PC-3 (cell line): ENCODE measurements at regions not wholly inside any gene's neighbourhood (a gene's known extent, or its start where the extent isn't known, plus 50 kb on each side); places are given as distances from the start of the nearest gene placed in this dataset.

Source experiments
- ATAC-seq: fragments of 200-7000 bp; cut with Tn5 transposase; 2 replicates; pipeline ENCODE4 v1.9.1; 2020; ENCODE audit warnings: mild to moderate bottlenecking, moderate library complexity
- BruUV-seq: library from RNA; stranded (reverse); fragments of 400-500 nt; replicated peaks from 2 replicates; lab custom pipeline; 2021; lab: Mats Ljungman, UMichigan
- CTCF ChIA-PET: fragments of 300-600 bp; sonication (Branson Sonifier 250); formaldehyde crosslinking; loops from one replicate; lab custom pipeline; 2022; ENCODE audit warnings: antibody characterized with exemption; lab: Charles Lee
- POLR2A ChIA-PET: fragments of 300-600 bp; sonication (Branson Sonifier 250); formaldehyde crosslinking; loops from one replicate; lab custom pipeline; 2022; ENCODE audit warnings: antibody characterized with exemption; ENCODE audit not compliant: unreplicated experiment; lab: Charles Lee
- DNase-seq: peaks from one replicate; pipeline ENCODE4 v3.0.0-alpha.2; 2015
- H2AFZ ChIP-seq: fragments of 300-600 bp; sonication (generic); 2 replicates; pipeline ENCODE4 v1.6.0; 2016; ENCODE audit warnings: antibody characterized with exemption, low read length
- H3F3A ChIP-seq: fragments of 300-600 bp; sonication (generic); one replicate; pipeline ENCODE4 v1.6.0; 2017; ENCODE audit warnings: antibody characterized with exemption, low read length, control low read depth, mild to moderate bottlenecking; ENCODE audit not compliant: unreplicated experiment
- H3K27ac ChIP-seq: fragments of 300-600 bp; sonication (generic); 2 replicates; pipeline ENCODE4 v1.5.1; 2016; ENCODE audit warnings: mild to moderate bottlenecking, low read length
- H3K27me3 ChIP-seq: fragments of 300-600 bp; sonication (generic); 2 replicates; pipeline ENCODE4 v1.6.1; 2016; ENCODE audit warnings: low read length, mixed read lengths
- H3K36me3 ChIP-seq: fragments of 300-600 bp; sonication (generic); 2 replicates; pipeline ENCODE4 v1.6.1; 2016; ENCODE audit warnings: low read depth, mixed run types, low read length, mixed read lengths
- H3K4me1 ChIP-seq: fragments of 300-600 bp; sonication (generic); 2 replicates; pipeline ENCODE4 v1.5.1; 2016; ENCODE audit warnings: low read length; ENCODE audit not compliant: insufficient read depth
- H3K4me2 ChIP-seq: fragments of 300-600 bp; sonication (generic); 2 replicates; pipeline ENCODE4 v1.6.0; 2016; ENCODE audit warnings: low read length
- H3K4me3 ChIP-seq: fragments of 300-600 bp; sonication (generic); 2 replicates; pipeline ENCODE4 v1.5.1; 2016; ENCODE audit warnings: mild to moderate bottlenecking, low read length, mixed read lengths
- H3K79me2 ChIP-seq: fragments of 300-600 bp; sonication (generic); 2 replicates; pipeline ENCODE4 v1.6.1; 2017; ENCODE audit warnings: low read length, mixed read lengths
- H3K9ac ChIP-seq: fragments of 300-600 bp; sonication (generic); 2 replicates; pipeline ENCODE4 v1.6.0; 2016; ENCODE audit warnings: mild to moderate bottlenecking, low read length
- H3K9me2 ChIP-seq: fragments of 300-600 bp; sonication (generic); replicated peaks from 2 replicates; pipeline ENCODE4 v1.6.1; 2016; ENCODE audit warnings: mixed run types, low read length, mixed read lengths
- H3K9me3 ChIP-seq: fragments of 300-600 bp; sonication (generic); 2 replicates; pipeline ENCODE4 v1.6.1; 2016; ENCODE audit warnings: low read length, mixed read lengths
- H4K20me1 ChIP-seq: fragments of 300-600 bp; sonication (generic); 2 replicates; pipeline ENCODE4 v1.6.1; 2016; ENCODE audit warnings: low read length, mixed read lengths
- EZH2 ChIP-seq: fragments of 300-600 bp; sonication (generic); IDR thresholded peaks from one replicate; pipeline ENCODE4 v1.6.1; 2017; ENCODE audit warnings: antibody characterized with exemption, mild to moderate bottlenecking, low read length; ENCODE audit not compliant: unreplicated experiment
- EZH2phosphoT487 ChIP-seq: fragments of 300-600 bp; sonication (generic); IDR thresholded peaks from 2 replicates; pipeline ENCODE4 v1.6.1; 2018; ENCODE audit warnings: mild to moderate bottlenecking, antibody characterized with exemption, low read length, borderline replicate concordance
- intact Hi-C: fragments of 100-400 bp; cut with micrococcal nuclease; formaldehyde crosslinking; loops from 2 replicates; pipeline ENCODE4 v1.9.0; 2023
- TF ChIP-seq, protein P1 (sequence below): fragments of 300-600 bp; sonication (generic); conservative IDR thresholded peaks from 2 replicates; pipeline ENCODE4 v1.5.1; 2017; ENCODE audit warnings: antibody characterized with exemption, low read depth, mild to moderate bottlenecking, low read length

DNA sequence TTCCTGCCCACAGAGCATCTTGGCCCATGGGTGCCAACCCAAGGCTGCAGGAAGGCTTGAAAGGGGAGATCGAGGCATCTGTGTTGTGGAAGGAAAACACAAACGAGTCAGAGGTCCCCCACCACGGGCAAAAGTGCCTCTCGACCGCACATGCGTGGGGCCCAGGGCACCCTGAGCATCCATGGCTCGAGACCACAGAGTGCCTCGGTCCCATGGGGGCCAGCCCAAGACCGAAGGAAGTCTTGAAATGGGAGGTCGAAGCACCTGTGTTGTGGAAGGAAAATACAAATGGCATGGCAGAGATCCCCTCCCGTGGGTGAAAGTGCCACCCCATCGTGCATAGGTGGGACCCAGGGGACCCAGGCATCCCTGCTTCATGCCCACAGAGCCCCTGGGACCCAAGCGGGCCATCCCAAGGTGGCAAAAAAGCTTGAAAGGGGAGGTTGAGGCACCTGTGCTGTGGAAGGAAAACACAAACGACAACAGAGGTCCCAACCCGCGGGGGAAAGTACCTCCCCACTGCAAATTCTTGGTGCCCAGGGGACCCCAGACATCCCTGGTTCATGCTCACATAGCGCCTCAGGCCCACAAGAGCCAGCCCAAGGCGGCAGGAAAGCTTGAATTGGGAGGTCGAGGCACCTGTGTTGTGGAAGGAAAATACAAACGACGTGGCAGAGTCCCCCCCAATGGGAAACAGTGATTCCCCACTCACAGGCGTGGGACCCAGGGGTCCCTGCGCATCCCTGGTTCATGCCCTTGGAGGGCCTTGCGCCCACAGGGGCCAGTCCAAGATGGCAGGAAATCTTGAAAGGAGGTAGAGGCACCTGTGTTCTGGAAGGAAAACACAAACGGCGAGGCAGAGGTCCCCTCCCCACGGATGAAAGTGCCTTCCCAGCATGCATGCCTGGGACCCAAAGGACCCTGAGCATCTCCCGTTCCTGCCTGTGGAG is 373.0 kb downstream of the ALG10 start:
- ChIA-PET CTCF (no interaction called here), POLR2A (no interaction called here)
- DNase-seq (no peak), ATAC-seq (no peak)
- H3K9me2 ChIP-seq, result no peaks in the 10 kb centered on the region
- no peaks in the 10 kb centered on the region for H3K9me3 ChIP-seq
- no peaks in the 10 kb centered on the region for H3K79me2 ChIP-seq
- H2AFZ ChIP-seq, result no peak overlapping the region
- H3K4me3 ChIP-seq, result no peak overlapping the region
- peaks cover 86% of the 10 kb centered on the region for H3K27me3 ChIP-seq
- no TSS peak for BruUV-seq
- H3K36me3 ChIP-seq, result no peaks in the 10 kb centered on the region
- H4K20me1 ChIP-seq, result no peaks in the 10 kb centered on the region
- H3K4me2 ChIP-seq, result no peak overlapping the region
- H3K9ac ChIP-seq, result no peak overlapping the region
- intact Hi-C loops, result no loop called here
- TF ChIP-seq EZH2, result no peak
- TF ChIP-seq, protein P1, sequence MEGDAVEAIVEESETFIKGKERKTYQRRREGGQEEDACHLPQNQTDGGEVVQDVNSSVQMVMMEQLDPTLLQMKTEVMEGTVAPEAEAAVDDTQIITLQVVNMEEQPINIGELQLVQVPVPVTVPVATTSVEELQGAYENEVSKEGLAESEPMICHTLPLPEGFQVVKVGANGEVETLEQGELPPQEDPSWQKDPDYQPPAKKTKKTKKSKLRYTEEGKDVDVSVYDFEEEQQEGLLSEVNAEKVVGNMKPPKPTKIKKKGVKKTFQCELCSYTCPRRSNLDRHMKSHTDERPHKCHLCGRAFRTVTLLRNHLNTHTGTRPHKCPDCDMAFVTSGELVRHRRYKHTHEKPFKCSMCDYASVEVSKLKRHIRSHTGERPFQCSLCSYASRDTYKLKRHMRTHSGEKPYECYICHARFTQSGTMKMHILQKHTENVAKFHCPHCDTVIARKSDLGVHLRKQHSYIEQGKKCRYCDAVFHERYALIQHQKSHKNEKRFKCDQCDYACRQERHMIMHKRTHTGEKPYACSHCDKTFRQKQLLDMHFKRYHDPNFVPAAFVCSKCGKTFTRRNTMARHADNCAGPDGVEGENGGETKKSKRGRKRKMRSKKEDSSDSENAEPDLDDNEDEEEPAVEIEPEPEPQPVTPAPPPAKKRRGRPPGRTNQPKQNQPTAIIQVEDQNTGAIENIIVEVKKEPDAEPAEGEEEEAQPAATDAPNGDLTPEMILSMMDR, result no peak
- no peak for TF ChIP-seq EZH2phosphoT487
- H3F3A ChIP-seq, result no peaks in the 10 kb centered on the region
- H3K27ac ChIP-seq, result no peak overlapping the region
- H3K4me1 ChIP-seq, result no peaks in the 10 kb centered on the region

DNA sequence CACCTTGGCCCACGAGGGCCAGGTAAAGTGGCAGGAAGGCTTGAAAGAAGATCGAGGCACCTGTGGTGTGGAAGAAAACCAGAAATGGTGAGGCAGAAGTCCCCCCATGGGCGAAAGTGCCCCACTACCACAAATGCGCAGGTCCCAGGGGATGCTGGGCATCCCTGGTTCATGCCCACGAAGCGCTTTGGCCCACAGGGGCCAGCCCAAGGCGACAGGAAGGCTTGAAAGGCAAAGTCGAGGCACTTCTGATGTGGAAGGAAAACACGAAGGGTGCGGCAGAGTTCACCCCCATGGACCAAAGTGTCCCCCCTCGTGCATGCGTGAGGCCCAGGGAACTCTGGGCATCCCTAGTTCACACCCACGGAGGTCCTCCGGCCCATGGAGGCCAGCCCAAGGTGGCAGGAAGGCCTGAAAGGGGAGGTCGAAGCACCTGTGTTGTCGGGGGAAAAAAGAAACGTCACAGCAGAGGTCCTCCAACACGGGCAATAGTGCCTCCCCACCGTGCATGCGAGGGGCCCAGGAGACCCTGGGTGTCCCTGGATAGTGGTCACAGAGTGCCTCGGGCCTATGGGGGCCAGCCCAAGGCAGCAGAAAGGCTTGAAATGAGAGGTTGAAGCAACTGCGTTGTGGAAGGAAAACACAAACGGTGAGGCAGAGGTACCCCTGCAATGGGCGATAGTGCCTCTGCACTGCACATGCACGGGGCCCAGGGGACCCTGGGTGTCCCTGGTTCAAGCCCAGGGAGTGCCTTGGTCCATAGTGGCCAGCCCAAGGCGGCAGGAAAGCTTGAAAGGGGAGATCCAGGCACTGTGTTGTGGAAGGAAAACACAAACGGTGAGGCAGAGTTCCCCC is 373.9 kb downstream of the ALG10 start:
- no peaks in the 10 kb centered on the region for H3K9me2 ChIP-seq
- ChIA-PET POLR2A (no interaction called here), CTCF (no interaction called here)
- no peak overlapping the region for H3K9ac ChIP-seq
- ATAC-seq (no peak), DNase-seq (no peak)
- peaks cover 82% of the 10 kb centered on the region for H3K27me3 ChIP-seq
- no peak overlapping the region for H3K4me2 ChIP-seq
- intact Hi-C loops, result no loop called here
- H2AFZ ChIP-seq, result no peak overlapping the region
- no peaks in the 10 kb centered on the region for H4K20me1 ChIP-seq
- TF ChIP-seq EZH2phosphoT487, result no peak
- TF ChIP-seq EZH2, result no peak
- TF ChIP-seq, protein P1, result no peak
- no peaks in the 10 kb centered on the region for H3K36me3 ChIP-seq
- H3F3A ChIP-seq, result no peaks in the 10 kb centered on the region
- no TSS peak for BruUV-seq
- no peak overlapping the region for H3K4me3 ChIP-seq
- H3K79me2 ChIP-seq, result no peaks in the 10 kb centered on the region
- H3K9me3 ChIP-seq, result no peaks in the 10 kb centered on the region
- H3K27ac ChIP-seq, result no peak overlapping the region
- no peaks in the 10 kb centered on the region for H3K4me1 ChIP-seq
